Inferior parietal cortex (tissue), 1 donor: ENCODE measurements at regions not wholly inside any gene's neighbourhood (a gene's known extent, or its start where the extent isn't known, plus 50 kb on each side); places are given as distances from the start of the nearest gene placed in this dataset.
"Not testable (repeated sequence)": the region's sequence is repeated elsewhere in the genome, so short reads cannot be mapped to it uniquely, and the experiment has no call there.

ENCODE experiments used
- DNase-seq: peaks from one replicate; pipeline ENCODE4 v3.0.0-alpha.2; 2016; ENCODE audit errors: extremely low spot score

- DNase-seq, result no peak
These were observed 1493.5 kb upstream of the DEFB115 start for GRCh38 chr20:29763821-29764511.

GRCh38 chr20:29764922-29765610, 1492.4 kb upstream of the DEFB115 start:
- DNase-seq, result not testable (repeated sequence)

GRCh38 chr20:29778033-29778432, 1479.4 kb upstream of the DEFB115 start:
- DNase-seq, result not testable (repeated sequence)

GRCh38 chr20:29781217-29781616, 1476.2 kb upstream of the DEFB115 start:
- DNase-seq, result not testable (repeated sequence)

GRCh38 chr20:29781891-29782290, 1475.6 kb upstream of the DEFB115 start:
- peak; percentile 11 for DNase-seq

GRCh38 chr20:29787456-29787855, 1470.0 kb upstream of the DEFB115 start:
- DNase-seq, result not testable (repeated sequence)

GRCh38 chr20:29790510-29790909, 1467.0 kb upstream of the DEFB115 start:
- no peak for DNase-seq

GRCh38 chr20:29831508-29831907, 1426.0 kb upstream of the DEFB115 start:
- DNase-seq, result not testable (repeated sequence)

GRCh38 chr20:29868014-29868413, 1389.5 kb upstream of the DEFB115 start:
- DNase-seq, result not testable (repeated sequence)

- not testable (repeated sequence) for DNase-seq
These were observed 1388.8 kb upstream of the DEFB115 start for GRCh38 chr20:29868688-29869087.

GRCh38 chr20:29871816-29872215, 1385.6 kb upstream of the DEFB115 start:
- not testable (repeated sequence) for DNase-seq

GRCh38 chr20:29873946-29874345, 1383.5 kb upstream of the DEFB115 start:
- DNase-seq, result no peak

GRCh38 chr20:29874476-29875202, 1382.8 kb upstream of the DEFB115 start:
- no peak for DNase-seq

- DNase-seq, result not testable (repeated sequence)
These were observed 1382.0 kb upstream of the DEFB115 start for GRCh38 chr20:29875321-29876083.

GRCh38 chr20:29876084-29876910, 1381.2 kb upstream of the DEFB115 start:
- not testable (repeated sequence) for DNase-seq

GRCh38 chr20:29876911-29877285, 1380.6 kb upstream of the DEFB115 start:
- no peak for DNase-seq

GRCh38 chr20:29877411-29878280, 1379.8 kb upstream of the DEFB115 start:
- not testable (repeated sequence) for DNase-seq

GRCh38 chr20:29878281-29878741, 1379.2 kb upstream of the DEFB115 start:
- no peak for DNase-seq

- DNase-seq, result no peak
These were observed 1378.6 kb upstream of the DEFB115 start for GRCh38 chr20:29878777-29879442.
